Smooth muscle cell (in vitro differentiated cells): ENCODE measurements at regions not wholly inside any gene's neighbourhood (a gene's known extent, or its start where the extent isn't known, plus 50 kb on each side); places are given as distances from the start of the nearest gene placed in this dataset.

ENCODE experiments used
- DNase-seq: peaks from one replicate; lab custom pipeline; 2025; ENCODE audit not compliant: unreplicated experiment; lab: John Stamatoyannopoulos, UW
- H2AFZ ChIP-seq: fragments of 200-600 bp; sonication (generic); 2 replicates; pipeline ENCODE4 v1.6.0; 2016; ENCODE audit warnings: antibody characterized with exemption, low read depth, mild to moderate bottlenecking
- H3F3A ChIP-seq: fragments of 200-600 bp; sonication (generic); 2 replicates; pipeline ENCODE4 v1.6.0; 2017; ENCODE audit warnings: antibody characterized with exemption, low read depth
- H3K27ac ChIP-seq: fragments of 200-600 bp; sonication (generic); 2 replicates; pipeline ENCODE4 v1.5.1; 2016; ENCODE audit warnings: low read depth, mild to moderate bottlenecking
- H3K27me3 ChIP-seq: fragments of 200-600 bp; sonication (generic); 2 replicates; pipeline ENCODE4 v1.6.1; 2016; ENCODE audit warnings: low read depth, mild to moderate bottlenecking
- H3K36me3 ChIP-seq: fragments of 200-600 bp; sonication (generic); 2 replicates; pipeline ENCODE4 v1.5.1; 2016; ENCODE audit warnings: low read depth
- H3K4me1 ChIP-seq: fragments of 200-600 bp; sonication (generic); 2 replicates; pipeline ENCODE4 v1.5.1; 2016; ENCODE audit warnings: low read depth
- H3K4me2 ChIP-seq: fragments of 200-600 bp; sonication (generic); 2 replicates; pipeline ENCODE4 v1.6.0; 2016; ENCODE audit warnings: mild to moderate bottlenecking
- H3K4me3 ChIP-seq: fragments of 200-600 bp; sonication (generic); 2 replicates; pipeline ENCODE4 v1.5.1; 2016; ENCODE audit warnings: mild to moderate bottlenecking
- H3K79me2 ChIP-seq: fragments of 200-600 bp; sonication (generic); 2 replicates; pipeline ENCODE4 v1.6.0; 2016; ENCODE audit warnings: low read depth, mild to moderate bottlenecking
- H3K9ac ChIP-seq: fragments of 200-600 bp; sonication (generic); 2 replicates; pipeline ENCODE4 v1.6.0; 2016; ENCODE audit warnings: low read depth
- H3K9me3 ChIP-seq: fragments of 200-600 bp; sonication (generic); replicated peaks from 2 replicates; pipeline ENCODE4 v1.5.1; 2016; ENCODE audit warnings: low read depth
- H4K20me1 ChIP-seq: fragments of 200-600 bp; sonication (generic); 2 replicates; pipeline ENCODE4 v1.6.0; 2016; ENCODE audit warnings: low read depth
- CTCF ChIP-seq: fragments of 200-600 bp; sonication (generic); IDR thresholded peaks from 2 replicates; pipeline ENCODE4 v1.5.1; 2017; ENCODE audit warnings: borderline replicate concordance, mild to moderate bottlenecking, antibody characterized with exemption; ENCODE audit not compliant: insufficient read depth, poor library complexity, severe bottlenecking
- WGBS: methylation state at CpG from one replicate; pipeline ENCODE4 v1.1.7; 2016; ENCODE audit warnings: low lambda C conversion rate; 5-methylcytosine and 5-hydroxymethylcytosine counted together

DNA sequence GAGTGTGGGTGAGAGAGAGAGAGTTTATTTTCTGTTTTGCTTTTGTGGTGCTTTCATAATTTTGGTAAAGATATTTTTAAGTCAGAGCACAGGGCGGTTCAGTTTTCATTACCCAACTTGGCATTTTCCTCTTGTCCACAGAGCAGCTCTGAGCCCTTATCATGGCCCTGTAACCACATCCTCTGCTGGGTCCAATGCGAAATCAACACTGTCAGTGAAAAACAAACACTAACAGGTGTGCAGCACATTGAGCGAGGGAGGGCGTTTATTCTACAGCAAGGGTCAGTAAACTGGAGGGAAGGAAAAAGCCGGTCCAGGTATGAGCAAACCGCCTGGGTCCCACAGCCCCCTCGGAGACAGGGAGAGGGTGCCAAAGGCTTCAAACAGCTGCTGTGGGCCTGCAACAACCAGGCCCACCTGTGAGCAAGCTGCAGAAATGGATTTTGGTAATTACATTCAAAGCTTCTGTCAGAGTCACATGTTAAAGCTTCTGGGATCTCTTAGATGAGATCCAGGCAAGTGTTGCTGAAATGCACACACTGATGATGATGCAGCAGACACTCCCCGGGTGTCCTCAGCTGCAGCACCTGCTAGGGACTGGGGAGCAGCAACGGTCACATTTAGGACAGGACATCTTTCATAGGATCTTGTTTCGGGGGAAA lies 132.7 kb upstream of the DYRK2 start:
- no peak for DNase-seq
- no peak overlapping the region for H3K4me3 ChIP-seq
- 86% methylated on average over 10 of the region's 10 CpGs for WGBS
- no peaks in the 10 kb centered on the region for H3K36me3 ChIP-seq
- H3K79me2 ChIP-seq, result no peaks in the 10 kb centered on the region
- TF ChIP-seq CTCF, result no peak
- peaks cover 11% of the 10 kb centered on the region for H3K4me1 ChIP-seq
- no peak overlapping the region for H2AFZ ChIP-seq
- H3K9ac ChIP-seq, result no peak overlapping the region
- H3K27ac ChIP-seq, result no peak overlapping the region
- H3K4me2 ChIP-seq, result no peak overlapping the region
- H4K20me1 ChIP-seq, result no peaks in the 10 kb centered on the region
- H3K27me3 ChIP-seq, result no peaks in the 10 kb centered on the region
- H3F3A ChIP-seq, result no peaks in the 10 kb centered on the region
- no peaks in the 10 kb centered on the region for H3K9me3 ChIP-seq

DNA sequence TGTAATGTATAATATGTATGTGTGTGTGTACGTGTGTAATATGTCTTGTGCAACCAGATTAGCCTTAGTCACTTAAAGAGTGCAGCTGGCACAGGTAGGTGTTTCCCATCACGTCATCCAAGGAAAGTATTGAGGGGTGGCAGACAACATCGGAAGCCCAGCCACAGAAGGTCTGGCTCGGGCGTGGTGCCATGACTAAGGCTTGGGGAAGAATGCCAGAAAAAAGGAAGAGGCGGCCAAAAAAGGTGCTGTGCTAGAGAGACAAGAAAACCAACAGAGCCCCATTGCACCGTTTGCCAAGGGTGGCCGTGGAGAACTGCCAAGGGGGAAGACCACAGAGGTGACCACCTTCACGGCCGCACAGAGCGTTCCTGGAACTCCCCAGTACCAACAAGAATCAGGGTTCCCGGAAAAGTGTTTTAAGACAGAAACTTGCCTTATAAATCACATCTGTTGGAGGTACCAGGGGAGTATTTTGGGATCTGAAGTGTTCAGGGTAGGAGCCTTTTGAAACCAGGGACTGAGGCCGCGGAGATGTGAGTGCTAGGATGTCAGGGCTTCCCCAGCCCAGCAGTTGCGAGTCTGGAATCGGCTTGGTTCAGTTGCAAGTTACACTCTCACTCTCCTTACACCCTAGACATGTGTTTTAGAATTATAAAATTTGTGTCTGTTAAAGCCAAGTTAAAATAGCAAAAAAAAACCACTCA lies 131.2 kb upstream of the DYRK2 start:
- no peaks in the 10 kb centered on the region for H3K9me3 ChIP-seq
- H3K9ac ChIP-seq, result no peak overlapping the region
- TF ChIP-seq CTCF, result no peak
- no peaks in the 10 kb centered on the region for H3K36me3 ChIP-seq
- H3K79me2 ChIP-seq, result no peaks in the 10 kb centered on the region
- peaks cover 22% of the 10 kb centered on the region for H3K4me1 ChIP-seq
- H3F3A ChIP-seq, result no peaks in the 10 kb centered on the region
- H3K27ac ChIP-seq, result no peak overlapping the region
- no peak for DNase-seq
- no peak overlapping the region for H3K4me2 ChIP-seq
- WGBS, result 89% methylated on average over 16 of the region's 16 CpGs
- H3K4me3 ChIP-seq, result no peak overlapping the region
- H2AFZ ChIP-seq, result no peak overlapping the region
- H3K27me3 ChIP-seq, result no peaks in the 10 kb centered on the region
- no peaks in the 10 kb centered on the region for H4K20me1 ChIP-seq

- no peaks in the 10 kb centered on the region for H3K79me2 ChIP-seq
- no peaks in the 10 kb centered on the region for H4K20me1 ChIP-seq
- H3K36me3 ChIP-seq, result no peaks in the 10 kb centered on the region
- H3K9ac ChIP-seq, result no peak overlapping the region
- WGBS, result 68% methylated on average over 7 of the region's 7 CpGs
- peaks cover 7% of the 10 kb centered on the region for H3F3A ChIP-seq
- H2AFZ ChIP-seq, result no peak overlapping the region
- peaks cover 22% of the 10 kb centered on the region for H3K4me1 ChIP-seq
- no peaks in the 10 kb centered on the region for H3K9me3 ChIP-seq
- H3K27ac ChIP-seq, result peak overlapping the region; percentile 41
- no peak overlapping the region for H3K4me3 ChIP-seq
- H3K27me3 ChIP-seq, result no peaks in the 10 kb centered on the region
- DNase-seq, result no peak
- H3K4me2 ChIP-seq, result peak overlapping the region; percentile 70
- TF ChIP-seq CTCF, result no peak
Measured at GRCh38 chr12:67519484-67520433, 128.8 kb upstream of the DYRK2 start.
